ENCODE measurements at regions not wholly inside any gene's neighbourhood (a gene's known extent, or its start where the extent isn't known, plus 50 kb on each side); places are given as distances from the start of the nearest gene placed in this dataset.

- H3K4me1 Mint-ChIP-seq (ENCODE audit: low read depth), result no peaks in the 10 kb centered on the region
- no peaks in the 10 kb centered on the region for H3K36me3 Mint-ChIP-seq (ENCODE audit: low read depth)
- Histone ChIP-seq H3K27me3 (ENCODE audit: control insufficient read depth in 1 of 2, insufficient read depth in 2 of 2, low read length in 2 of 2) (peaks cover 7 to 10% of the 10 kb centered on the region in 2 experiments), H3K4me1 (ENCODE audit: insufficient read depth, low read length) (no peaks in the 10 kb centered on the region), H3K27ac (ENCODE audit: low read depth in 1 of 2, low read length in 2 of 2) (no peak overlapping the region), H3K4me3 (ENCODE audit: low read length) (no peak overlapping the region), H3K36me3 (ENCODE audit: insufficient read depth, low read length) (no peaks in the 10 kb centered on the region), H3K9me3 (ENCODE audit: control insufficient read depth in 1 of 2, insufficient read depth in 1 of 2, low read length in 2 of 2) (no peaks in the 10 kb centered on the region)
- peaks cover 13% of the 10 kb centered on the region for H3K27me3 Mint-ChIP-seq
- no peak for TF ChIP-seq CTCF (IDR thresholded peaks at IDR 0.05)
- no peak overlapping the region for H3K27ac Mint-ChIP-seq
- POLR2A ChIA-PET, result no interaction called here
- H3K9me3 Mint-ChIP-seq, result no peaks in the 10 kb centered on the region
- CTCF ChIA-PET, result no interaction called here
- H3K4me3 Mint-ChIP-seq, result no peak overlapping the region
- no peak for DNase-seq
- no peak for ATAC-seq (ENCODE audit: poor library complexity)
- intact Hi-C loops (cut with DNase I, micrococcal nuclease), result no loop called here
Observed at GRCh38 chr21:43280949-43281633, 112.3 kb downstream of the CRYAA start.

GRCh38 chr21:43279578-43279894, 110.7 kb downstream of the CRYAA start:
- Histone ChIP-seq H3K27ac (ENCODE audit: low read depth in 1 of 2, low read length in 2 of 2) (no peak overlapping the region), H3K36me3 (ENCODE audit: insufficient read depth, low read length) (no peaks in the 10 kb centered on the region), H3K27me3 (ENCODE audit: control insufficient read depth in 1 of 2, insufficient read depth in 2 of 2, low read length in 2 of 2) (peaks cover 14 to 20% of the 10 kb centered on the region in 2 experiments), H3K9me3 (ENCODE audit: control insufficient read depth in 1 of 2, insufficient read depth in 1 of 2, low read length in 2 of 2) (peaks cover 0 to 8% of the 10 kb centered on the region in 2 experiments), H3K4me3 (ENCODE audit: low read length) (no peak overlapping the region), H3K4me1 (ENCODE audit: insufficient read depth, low read length) (no peaks in the 10 kb centered on the region)
- H3K4me3 Mint-ChIP-seq, result no peak overlapping the region
- H3K4me1 Mint-ChIP-seq (ENCODE audit: low read depth), result no peaks in the 10 kb centered on the region
- DNase-seq, result no peak
- no peaks in the 10 kb centered on the region for H3K36me3 Mint-ChIP-seq (ENCODE audit: low read depth)
- H3K27ac Mint-ChIP-seq, result no peak overlapping the region
- H3K9me3 Mint-ChIP-seq, result no peaks in the 10 kb centered on the region
- ChIA-PET POLR2A (no interaction called here), CTCF (no interaction called here)
- intact Hi-C loops (cut with DNase I, micrococcal nuclease), result no loop called here
- H3K27me3 Mint-ChIP-seq, result peaks cover 18% of the 10 kb centered on the region
- no peak for TF ChIP-seq CTCF (IDR thresholded peaks at IDR 0.05)
- no peak for ATAC-seq (ENCODE audit: poor library complexity)

GRCh38 chr21:43278766-43279577, 110.2 kb downstream of the CRYAA start:
- peaks cover 14 to 23% of the 10 kb centered on the region in 2 experiments for H3K27me3 ChIP-seq (ENCODE audit: control insufficient read depth in 1 of 2, insufficient read depth in 2 of 2, low read length in 2 of 2)
- ChIA-PET POLR2A (no interaction called here), CTCF (no interaction called here)
- Mint-ChIP-seq H3K27me3 (peaks cover 18% of the 10 kb centered on the region), H3K4me3 (no peak overlapping the region), H3K27ac (no peak overlapping the region), H3K4me1 (ENCODE audit: low read depth) (no peaks in the 10 kb centered on the region), H3K36me3 (ENCODE audit: low read depth) (no peaks in the 10 kb centered on the region), H3K9me3 (no peaks in the 10 kb centered on the region)
- H3K9me3 ChIP-seq (ENCODE audit: control insufficient read depth in 1 of 2, insufficient read depth in 1 of 2, low read length in 2 of 2), result peaks cover 0 to 9% of the 10 kb centered on the region in 2 experiments
- no peak overlapping the region for H3K27ac ChIP-seq (ENCODE audit: low read depth in 1 of 2, low read length in 2 of 2)
- ATAC-seq (ENCODE audit: poor library complexity), result no peak
- no peak overlapping the region for H3K4me3 ChIP-seq (ENCODE audit: low read length)
- no peaks in the 10 kb centered on the region for H3K4me1 ChIP-seq (ENCODE audit: insufficient read depth, low read length)
- no peaks in the 10 kb centered on the region for H3K36me3 ChIP-seq (ENCODE audit: insufficient read depth, low read length)
- TF ChIP-seq CTCF (IDR thresholded peaks at IDR 0.05), result no peak
- DNase-seq, result no peak
- intact Hi-C loops (cut with DNase I, micrococcal nuclease), result no loop called here
